Left lobe of liver (tissue), 2 donors: ENCODE measurements at regions not wholly inside any gene's neighbourhood (a gene's known extent, or its start where the extent isn't known, plus 50 kb on each side); places are given as distances from the start of the nearest gene placed in this dataset.

Experiments
- ATAC-seq: fragments of 200-7000 bp; cut with Tn5 transposase; one replicate; pipeline ENCODE4 v1.9.1; 2020; ENCODE audit warnings: mild to moderate bottlenecking, moderate library complexity
- DNase-seq: peaks from one replicate; pipeline ENCODE4 v3.0.0-alpha.2; 2020; ENCODE audit warnings: low spot score
- donor health status: DM: no; HTN: no; CAD: no; lungs with moderate emphysema.
- donor health status: DM: no; HTN: yes; CAD: no.

DNA sequence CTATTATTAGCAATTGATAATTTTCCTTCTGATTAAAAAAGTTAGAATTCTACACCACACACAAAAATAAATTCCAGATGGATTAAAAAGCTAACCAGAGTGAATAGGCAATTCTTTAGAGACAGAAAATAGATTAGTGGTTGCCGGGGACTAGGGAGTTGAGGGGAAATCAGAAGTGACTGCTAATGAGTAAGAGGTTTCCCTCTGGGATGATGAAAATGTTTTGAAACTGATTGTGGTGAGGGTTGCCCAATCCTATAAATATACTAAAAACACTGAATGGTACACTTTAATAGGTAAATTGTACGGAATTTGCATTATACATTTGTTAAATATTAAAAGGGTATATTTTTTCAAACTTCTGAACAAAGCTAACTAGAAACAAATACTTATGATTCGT, 214.9 kb downstream of the GPAM start:
- no peak for ATAC-seq
- no peak for DNase-seq

DNA sequence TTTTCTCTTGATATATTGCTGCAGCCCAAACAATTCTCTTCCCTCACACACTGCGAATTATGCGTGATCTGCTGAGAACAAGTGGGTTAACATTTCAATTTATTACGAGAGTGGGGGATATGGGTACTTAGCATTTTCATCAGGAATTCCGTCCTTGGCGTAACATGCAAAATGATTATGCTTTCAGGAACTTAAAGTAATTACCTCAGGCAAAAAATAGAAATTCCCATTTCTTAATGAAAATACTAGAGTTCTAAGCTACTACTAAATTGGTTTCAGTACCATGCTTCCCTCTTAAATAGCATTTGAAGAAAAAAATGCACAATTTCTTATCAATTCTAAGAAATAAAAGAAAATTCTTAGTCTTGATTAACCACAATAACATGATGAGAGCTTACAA, 213.5 kb downstream of the GPAM start:
- ATAC-seq (no peak), DNase-seq (no peak)

DNA sequence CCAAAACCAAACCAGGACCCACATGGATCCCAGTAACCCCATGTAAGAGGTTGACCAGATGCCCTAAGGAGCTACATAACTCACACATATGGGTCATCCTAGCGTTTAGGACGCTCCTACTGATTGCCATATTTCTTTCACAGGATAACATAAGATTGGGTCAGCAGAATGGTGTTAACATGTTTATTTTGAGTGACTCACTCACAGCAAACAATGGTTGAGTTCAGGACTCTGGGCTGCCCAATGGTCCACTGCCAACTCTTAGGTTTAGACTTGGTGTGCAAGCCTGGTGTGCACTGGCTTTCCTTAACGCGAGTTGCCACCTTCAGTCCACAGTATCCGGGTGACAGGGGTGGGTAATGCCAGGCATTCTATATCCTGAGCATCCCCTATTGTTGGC, 211.5 kb downstream of the GPAM start:
- ATAC-seq (no peak), DNase-seq (no peak)

DNA sequence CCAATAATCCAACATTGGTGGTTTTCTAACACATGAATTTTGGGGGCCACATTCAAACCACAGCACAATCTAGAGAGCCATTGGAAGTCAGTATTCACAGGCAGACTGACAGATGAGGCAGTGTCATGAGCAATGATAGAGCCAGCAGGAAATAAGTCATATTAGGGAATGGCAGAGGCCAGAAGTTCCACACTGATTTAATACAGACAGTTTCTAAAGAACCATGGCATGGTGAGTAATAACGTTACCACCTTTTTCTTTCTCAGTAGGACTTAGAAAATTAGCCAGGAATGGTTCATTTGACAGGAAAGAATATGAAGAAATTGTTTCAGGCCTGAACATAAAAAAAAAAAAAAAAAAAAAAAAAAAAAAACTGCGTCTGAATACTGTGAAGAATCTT, 210.3 kb downstream of the GPAM start:
- no peak for DNase-seq
- ATAC-seq = no peak

DNA sequence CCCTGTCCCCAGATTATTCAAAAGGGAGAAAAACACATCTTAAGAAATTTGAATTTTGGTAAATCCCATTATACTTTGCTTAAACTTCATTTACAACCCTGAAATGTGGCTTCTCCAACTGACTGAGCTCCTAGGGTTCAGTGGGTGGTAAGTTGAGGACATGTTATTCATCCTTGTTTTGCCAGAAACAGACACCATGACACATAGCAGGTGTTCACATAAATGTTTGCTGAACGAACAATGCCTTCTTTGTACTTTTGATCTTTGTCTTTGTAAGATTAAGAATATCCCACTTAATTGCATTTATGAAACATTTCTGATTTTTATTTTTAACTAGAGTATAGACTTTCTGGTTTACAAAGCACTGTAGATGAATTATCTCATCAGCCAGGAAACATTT, 209.7 kb downstream of the GPAM start:
- no peak for DNase-seq
- ATAC-seq = no peak

DNA sequence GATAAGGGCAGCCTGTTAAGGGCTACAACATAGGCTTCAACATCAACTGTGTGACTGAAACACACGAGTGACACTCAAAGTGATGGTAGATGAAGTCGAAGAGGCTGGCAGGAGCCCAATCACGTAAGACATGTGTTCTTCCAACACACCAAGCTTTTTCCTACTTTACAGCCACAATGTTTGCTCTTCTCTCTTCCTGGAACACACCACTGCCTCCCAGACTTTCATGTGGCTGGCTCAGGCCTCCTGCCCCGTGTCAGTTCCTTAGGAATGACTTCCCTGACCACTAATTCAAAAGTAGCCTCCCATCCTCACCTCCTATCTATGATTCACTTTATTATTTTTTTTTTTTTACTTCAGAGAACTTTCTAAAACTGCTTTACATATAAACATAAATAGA, 209.2 kb downstream of the GPAM start:
- DNase-seq (no peak), ATAC-seq (no peak)

DNA sequence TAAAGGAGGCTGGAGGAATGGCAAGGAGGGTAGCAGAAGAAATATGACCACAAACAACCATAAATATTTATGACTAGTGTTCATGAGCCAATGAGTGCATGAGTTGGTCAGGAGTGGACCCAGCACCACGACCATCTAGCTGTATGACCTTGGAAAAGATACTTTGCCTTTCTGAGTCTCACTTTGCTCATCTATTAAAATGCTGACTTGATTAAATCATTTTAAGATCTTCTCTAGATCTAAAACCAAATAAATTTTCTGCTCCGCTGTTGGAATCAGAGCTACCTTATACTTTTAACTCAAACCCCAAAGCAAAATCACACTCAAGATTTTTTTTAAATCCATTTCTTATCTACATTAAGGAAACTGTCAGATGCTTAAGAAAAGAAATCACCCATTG, 207.0 kb downstream of the GPAM start:
- DNase-seq (no peak), ATAC-seq (no peak)

DNA sequence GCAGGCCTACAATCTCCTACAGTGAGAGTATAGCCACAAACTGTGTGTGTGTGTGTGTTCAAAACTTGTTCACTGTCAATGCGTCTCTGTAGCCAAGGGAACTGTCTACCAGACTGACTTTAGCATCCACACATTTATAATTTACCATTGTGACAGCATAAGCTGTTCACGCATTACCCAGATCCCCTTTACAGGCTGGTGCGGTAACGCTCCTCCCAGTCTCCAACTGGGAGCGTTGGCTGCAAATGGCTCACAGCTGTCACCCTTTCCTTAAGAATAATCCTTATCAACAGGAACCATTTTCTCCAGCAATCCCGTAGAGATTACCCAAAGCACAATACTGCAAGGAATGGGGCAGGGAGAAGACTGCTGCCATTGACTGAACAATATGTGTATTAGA, 199.5 kb downstream of the GPAM start:
- ATAC-seq = no peak
- no peak for DNase-seq

DNA sequence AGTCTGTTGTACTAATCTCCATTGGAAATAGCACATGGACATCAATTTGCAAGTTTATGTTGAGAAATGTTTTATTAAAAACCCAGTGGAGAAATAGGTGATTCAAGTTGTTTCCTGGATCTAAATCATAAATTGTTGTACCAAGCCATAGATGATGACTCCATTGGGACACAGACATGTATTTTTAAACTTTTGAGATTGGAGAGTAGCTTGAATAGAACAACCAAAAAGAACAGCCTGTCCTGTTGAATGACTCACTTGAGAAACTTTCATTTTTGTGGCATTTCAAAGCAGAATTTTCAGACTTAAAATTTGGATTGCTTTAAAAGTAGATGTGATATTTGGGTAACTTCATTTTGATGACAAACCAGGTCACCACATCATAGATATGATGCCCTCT, 197.5 kb downstream of the GPAM start:
- DNase-seq (no peak), ATAC-seq (no peak)

DNA sequence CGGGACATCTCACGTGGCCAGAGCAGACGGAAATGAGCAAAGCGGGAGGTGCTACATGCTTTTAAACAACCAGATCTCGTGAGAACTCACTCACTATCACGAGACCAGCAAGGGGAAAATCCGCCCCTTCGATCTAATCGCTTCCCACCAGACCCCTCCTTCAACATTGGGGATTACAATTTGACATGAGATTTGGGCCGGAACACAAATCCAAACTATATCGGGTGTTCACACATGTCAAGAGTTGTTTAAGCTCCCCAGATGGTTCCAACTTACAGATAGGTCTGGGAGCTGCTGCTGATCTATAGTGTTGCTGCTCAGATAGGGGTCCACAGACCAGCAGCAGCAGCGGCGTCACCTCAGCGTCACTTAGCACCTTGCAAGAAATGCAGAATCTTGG, 194.9 kb downstream of the GPAM start:
- ATAC-seq (no peak), DNase-seq (no peak)

DNA sequence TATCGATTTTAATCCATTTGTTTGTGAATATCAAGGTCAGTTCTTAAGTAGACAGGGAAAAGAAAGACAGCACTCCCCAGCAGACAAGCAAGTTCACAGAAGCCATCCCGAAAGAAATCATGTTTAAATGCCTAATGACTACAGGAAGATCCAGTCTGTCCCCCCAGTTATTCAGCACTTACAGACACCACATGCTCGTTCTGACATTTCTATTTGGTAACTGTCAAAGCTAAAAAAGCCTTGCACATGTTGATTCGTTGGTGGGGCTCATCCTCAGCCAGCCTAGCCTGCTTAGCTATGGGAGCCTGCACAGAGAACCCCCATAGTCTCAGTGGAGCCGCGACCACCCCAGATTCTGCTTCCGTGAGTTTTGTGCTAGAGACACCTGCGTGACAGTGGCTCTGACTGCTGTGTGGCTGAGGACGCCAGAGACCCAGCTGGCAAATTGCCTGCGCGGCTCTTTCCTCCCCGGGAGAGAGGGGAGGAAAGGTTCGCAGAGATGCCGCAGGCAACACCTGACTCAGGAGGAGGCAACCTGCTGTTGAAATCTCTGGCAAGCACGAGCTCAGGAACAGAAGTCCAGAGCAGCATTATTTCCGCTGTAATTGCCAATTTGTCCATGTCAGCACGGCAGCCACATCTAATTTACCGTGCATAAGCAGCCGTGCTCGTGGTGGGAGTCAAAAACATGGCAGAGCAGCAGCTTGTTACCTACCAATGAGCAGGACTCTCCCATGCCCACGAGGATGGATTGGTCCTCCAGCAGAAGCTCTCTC, 194.2 kb downstream of the GPAM start:
- no peak for ATAC-seq
- DNase-seq = no peak

DNA sequence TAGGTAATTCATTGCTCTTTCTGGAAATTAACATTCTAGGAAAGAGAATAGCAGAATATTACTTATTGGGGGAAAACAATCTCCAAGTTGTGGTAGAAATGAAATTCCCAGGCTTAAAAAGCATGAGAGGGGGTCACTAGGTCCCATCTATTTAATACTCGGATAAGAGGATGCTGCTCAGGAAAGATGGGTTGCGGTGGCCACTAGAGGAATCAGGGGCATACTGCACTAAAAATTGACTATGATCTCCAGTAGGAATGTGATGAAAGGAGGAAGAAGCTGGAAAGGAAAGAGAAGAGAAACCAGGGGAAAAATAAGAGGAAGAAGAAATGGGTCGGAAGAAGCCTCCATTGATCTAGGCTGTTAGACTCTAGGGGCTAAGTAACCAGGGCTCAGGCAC, 192.8 kb downstream of the GPAM start:
- no peak for DNase-seq
- ATAC-seq = no peak

DNA sequence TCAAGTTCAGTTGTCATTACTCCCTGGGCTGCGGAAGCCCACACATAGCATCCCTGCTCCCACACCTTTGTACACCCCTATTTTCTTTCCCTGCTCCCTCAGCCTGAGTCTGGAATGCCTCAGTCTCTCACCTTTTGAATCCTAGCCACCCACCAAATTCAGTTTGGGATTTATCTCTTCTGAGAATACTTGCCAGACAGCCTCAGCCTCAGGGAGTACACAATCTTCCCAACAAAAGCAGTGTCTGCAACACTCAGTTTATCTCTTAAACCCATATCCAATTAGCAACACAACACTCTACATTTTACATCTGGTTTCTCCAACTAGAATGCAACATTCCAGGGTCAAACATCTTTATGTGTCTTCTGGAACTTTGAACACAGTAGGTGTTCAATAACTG, 190.2 kb downstream of the GPAM start:
- ATAC-seq (no peak), DNase-seq (no peak)

DNA sequence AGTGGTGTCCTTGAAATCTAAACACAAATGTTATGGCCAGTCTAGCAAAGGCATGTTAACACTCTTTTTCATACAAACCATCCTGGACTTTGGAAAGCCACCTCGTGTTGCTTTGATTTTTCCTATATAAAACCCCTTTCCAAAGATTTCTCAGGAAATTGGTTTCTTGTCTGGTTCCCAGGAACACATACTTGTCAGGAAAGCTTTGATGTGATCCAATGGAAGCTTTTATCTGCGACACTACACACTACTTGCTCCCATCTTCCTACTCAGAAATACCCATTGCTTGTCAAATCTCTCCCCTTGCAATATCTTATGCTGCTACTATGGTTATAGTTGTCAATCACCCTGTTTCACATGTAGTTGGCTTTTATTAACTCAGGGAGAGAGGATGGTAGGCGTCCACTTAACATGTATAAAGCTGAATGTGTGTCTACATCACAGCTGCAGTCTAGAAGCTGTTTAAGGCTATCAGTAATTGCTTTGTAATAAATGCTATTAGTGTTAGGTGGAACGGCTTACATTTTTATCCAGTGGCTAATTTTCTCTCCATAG, 189.6 kb downstream of the GPAM start:
- ATAC-seq (no peak), DNase-seq (no peak)

DNA sequence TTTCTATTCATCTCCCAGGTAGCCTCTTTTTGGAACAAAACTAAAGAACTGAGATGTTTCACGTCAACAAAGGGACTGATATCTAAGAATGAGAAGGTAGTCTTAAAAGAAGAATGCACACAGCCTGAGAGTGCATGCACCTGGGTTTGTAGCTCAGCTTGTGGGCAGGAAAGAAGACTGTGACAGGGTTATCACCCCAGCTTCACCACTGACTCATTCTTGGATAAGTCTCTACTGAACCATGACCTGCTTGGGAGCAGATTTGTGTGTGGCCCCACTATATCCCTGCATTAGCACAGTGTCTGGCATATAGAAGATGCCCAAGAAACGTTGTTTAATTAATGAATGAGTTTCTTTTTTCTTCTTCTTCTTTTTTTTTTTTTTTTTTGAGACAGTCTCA, 187.5 kb downstream of the GPAM start:
- ATAC-seq (no peak), DNase-seq (no peak)

DNA sequence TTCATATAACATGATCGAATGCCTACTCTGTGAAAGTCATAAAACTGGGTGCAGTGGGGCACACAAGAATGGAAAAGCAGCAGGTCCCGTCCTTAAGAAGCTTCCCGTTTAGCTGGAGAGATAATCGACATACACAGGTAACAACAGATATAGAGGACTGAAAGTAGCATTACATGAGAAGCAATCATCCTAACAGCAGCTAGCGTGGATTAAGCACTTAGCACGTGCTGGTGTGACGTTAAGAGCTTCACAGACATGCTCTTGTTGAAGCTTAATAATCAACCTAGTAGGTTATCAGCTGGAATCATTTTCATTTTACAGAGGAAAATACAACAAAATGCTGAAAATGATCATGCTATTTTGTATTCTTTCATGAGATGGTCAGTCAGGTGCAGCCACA, 184.8 kb downstream of the GPAM start:
- DNase-seq = no peak

DNA sequence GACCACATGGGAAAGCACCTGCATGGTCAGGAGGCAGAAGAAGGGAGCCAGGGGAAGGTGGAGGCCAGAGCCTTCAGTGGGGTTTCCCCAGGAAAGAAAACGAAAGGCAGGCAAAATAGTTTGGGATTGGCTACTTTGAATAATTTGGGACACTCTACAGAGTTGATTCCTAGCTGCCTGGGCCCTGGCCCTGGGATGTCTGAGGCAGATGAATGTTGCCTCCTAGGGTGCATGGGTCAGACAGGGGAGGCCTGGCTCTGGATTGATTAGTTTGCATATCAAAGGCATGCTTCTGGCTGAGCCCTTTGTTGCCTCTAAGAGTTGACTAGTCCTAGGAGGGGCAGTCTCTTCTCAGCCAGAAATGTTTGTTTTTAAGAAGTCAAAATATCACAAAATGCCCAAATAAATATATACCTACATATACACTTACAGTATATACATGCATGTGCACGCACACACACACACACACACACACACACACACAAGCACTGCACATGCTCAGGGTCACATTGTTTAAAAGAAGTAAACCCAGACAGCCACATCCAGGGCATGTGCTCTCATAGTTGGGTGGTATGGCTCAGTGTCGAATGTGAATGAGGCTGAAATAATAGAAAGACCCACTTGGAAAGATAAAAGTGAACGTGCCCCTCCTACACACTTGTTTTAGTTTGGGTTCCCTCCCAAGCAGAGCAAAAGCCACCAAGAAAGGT, 184.2 kb downstream of the GPAM start:
- DNase-seq (no peak), ATAC-seq (no peak)

More for the DNA sequence above, 184.8 kb downstream of the GPAM start:
- ATAC-seq = no peak

DNA sequence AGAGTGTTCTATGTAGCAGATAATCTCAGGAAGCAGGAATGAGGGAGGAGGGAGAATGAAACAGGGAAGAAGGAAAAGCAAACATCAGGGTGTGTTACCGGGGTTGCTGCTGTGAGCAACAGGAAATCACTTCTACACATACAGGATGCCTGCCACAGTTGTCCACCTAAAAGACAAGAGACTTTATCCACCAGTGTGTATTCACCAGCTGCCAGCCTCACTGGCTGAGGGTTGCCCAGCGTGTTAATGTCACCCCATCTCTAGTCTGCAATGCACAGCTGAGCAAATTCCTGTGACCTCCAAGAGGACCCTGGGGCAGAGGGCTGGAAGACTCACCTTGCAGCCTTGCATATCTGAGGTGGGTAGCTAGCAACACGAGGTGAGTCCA, 183.7 kb downstream of the GPAM start:
- ATAC-seq = no peak
- no peak for DNase-seq

DNA sequence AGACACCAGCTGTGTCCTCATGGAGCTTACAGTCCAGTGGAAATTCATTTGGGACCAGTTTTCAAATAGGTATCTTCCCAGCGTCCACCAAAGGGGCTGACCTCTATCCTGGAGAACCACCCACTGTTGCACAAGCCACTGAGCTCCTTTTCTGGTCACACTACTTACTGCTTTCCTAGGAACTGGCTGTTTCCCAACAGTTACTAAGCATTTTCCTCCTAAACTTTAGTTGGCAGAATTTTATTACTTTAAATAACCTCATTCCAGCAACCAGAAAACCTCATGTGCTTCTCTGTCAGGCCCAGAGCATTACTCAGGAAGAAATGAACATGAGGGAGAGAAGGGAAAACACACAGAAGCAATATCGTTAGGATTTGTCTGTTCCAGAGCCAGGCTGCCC, 183.1 kb downstream of the GPAM start:
- peak; percentile 23 for ATAC-seq
- DNase-seq = no peak

DNA sequence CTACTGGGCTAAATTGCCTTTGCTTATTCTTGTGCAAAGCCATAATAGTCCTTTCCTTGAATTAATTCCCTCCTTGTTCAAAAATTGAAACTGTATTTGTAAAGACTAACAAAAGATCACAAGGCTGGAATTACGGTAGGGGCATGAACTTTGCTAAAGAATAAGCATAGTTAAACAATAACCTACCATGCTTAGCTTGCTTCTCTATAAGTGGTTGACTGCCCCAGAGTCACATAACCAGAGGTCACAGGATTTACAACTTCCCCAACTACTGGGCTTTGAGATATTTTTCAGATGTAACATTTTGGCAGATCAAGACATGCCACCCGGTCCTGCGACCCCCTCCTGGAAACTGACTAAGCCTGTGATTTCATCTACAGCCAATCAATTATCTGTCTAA, 181.4 kb downstream of the GPAM start:
- no peak for DNase-seq

DNA sequence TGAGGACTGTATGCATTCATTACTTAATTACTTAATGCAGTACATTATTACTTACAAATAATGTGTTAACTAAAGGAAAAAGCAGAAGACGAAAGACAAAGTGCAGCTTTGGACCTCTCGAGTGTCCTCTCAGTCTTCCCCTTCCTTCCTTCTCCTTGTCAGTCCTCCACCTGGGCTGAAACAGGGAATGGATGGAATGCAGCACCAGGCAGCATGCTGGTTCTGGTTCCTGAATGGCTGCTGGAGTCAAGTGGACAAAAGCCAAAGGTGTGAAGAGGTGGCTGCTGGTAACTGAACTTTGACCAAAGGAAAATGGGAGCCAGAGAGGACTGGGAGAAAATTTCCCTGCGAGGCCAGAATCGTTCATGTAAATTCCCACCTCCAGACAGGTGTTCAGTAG, 179.5 kb downstream of the GPAM start:
- no peak for ATAC-seq
- DNase-seq = no peak

More for the DNA sequence above, 181.4 kb downstream of the GPAM start:
- ATAC-seq = no peak

DNA sequence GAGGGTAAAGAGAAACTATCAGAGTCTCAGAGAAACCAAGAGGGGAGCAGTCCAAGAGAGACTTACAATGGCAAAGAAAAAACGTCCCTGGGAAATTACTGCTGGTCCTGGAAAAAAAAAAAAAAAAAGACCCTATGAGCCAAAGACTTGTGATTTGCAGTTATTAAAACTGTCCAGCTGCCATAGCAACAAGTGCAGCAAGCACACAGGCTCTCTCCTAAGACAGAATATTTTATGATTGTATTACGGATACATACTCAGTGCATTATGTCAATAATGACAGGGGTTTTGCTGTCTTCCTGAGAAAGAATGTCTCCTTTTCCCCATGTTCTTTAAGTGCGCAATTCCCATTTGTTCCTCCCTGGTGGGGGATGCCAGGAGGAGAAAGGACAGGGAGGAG, 178.5 kb downstream of the GPAM start:
- ATAC-seq (no peak), DNase-seq (no peak)

DNA sequence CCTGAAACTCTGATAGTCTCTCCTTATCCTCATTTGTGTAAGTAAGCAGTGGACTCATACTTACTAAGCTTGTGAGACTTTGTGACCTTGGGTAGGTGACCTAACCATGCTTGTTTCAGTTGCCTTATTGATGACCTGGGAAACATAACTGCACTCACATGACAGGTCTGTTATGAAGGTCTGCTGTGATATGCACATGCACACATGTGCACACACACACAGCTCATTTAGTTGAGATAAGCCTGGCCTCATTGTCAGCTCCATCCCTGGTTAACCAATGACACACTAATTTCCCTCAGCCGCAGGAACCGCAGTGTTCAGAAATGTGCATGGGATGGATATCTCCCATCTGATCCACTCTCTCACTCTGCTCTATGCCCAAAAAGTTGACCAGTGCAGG, 177.2 kb downstream of the GPAM start:
- no peak for ATAC-seq
- DNase-seq = no peak
